K562 (cell line): ENCODE measurements at regions not wholly inside any gene's neighbourhood (a gene's known extent, or its start where the extent isn't known, plus 50 kb on each side); places are given as distances from the start of the nearest gene placed in this dataset.
A peak's percentile ranks its signal among the peaks of the same experiment; 100 is the strongest.

Experiments
- ATAC-seq: fragments of 200-7000 bp; cut with Tn5 transposase; 3 replicates; pipeline ENCODE4 v1.9.1; 2020; ENCODE audit warnings: moderate library complexity
- BruUV-seq: library from RNA; stranded (reverse); fragments of 400-500 nt; replicated peaks from 2 replicates; lab custom pipeline; 2021; lab: Mats Ljungman, UMichigan
- CTCF ChIA-PET: fragments of 300-600 bp; formaldehyde crosslinking; extraction: SDS; loops from one replicate; lab custom pipeline; 2021; ENCODE audit warnings: low intra/inter-chr PET ratio; lab: Yijun Ruan, JAX
- POLR2A ChIA-PET: fragments of 300-600, 350-650 bp; sonication (Branson Sonifier 250); formaldehyde crosslinking; extraction: SDS; loops from one replicate; lab custom pipeline; 2021; ENCODE audit warnings: antibody characterized with exemption, inconsistent platforms; lab: Yijun Ruan, JAX
- DNase-seq, 4 experiments: peaks; one replicate each; pipeline versions ENCODE4 v3.0.0 to v3.0.0-alpha.2; 2011 to 2018; ENCODE audit warnings: low spot score in 3 of 4, mixed read lengths in 3 of 4; ENCODE audit errors: extremely low read depth in 1 of 4
- FAIRE-seq: peaks from 2 replicates; lab custom pipeline; 2011; peaks lifted over from hg19 to GRCh38; lab: Jason Lieb, UNC
- H2AFZ ChIP-seq: 2 replicates; pipeline ENCODE4 v1.6.0; 2011; ENCODE audit warnings: low read depth, low read length, control low read depth, inconsistent platforms
- H3K27ac ChIP-seq: fragments of 200-600 bp; 3 replicates; pipeline ENCODE4 v1.8.0; 2011; ENCODE audit warnings: low read depth, mild to moderate bottlenecking, control low read depth, inconsistent platforms, low read length, moderate library complexity, mixed read lengths; ENCODE audit errors: extremely low read depth
- H3K27me3 ChIP-seq, 2 experiments: fragments of 300-600 bp in 1 of 2; 2 replicates in 1 of 2; 3 replicates in 1 of 2; pipeline versions ENCODE4 v1.6.0 to v1.8.0; 2011; ENCODE audit warnings: inconsistent platforms in 2 of 2, low read length in 2 of 2, mild to moderate bottlenecking in 1 of 2, mixed read lengths in 1 of 2, moderate library complexity in 1 of 2; ENCODE audit not compliant: control insufficient read depth in 2 of 2, insufficient read depth in 2 of 2
- H3K36me3 ChIP-seq: fragments of 300-600 bp; 3 replicates; pipeline ENCODE4 v1.8.0; 2011; ENCODE audit warnings: mild to moderate bottlenecking, low read length, inconsistent platforms; ENCODE audit not compliant: control insufficient read depth, insufficient read depth
- H3K4me1 ChIP-seq, 2 experiments: fragments of 200-600 bp in 1 of 2; replicated peaks in 1 of 2; 2 replicates in 1 of 2; 3 replicates in 1 of 2; pipeline versions ENCODE4 v1.5.1 to v1.8.0; 2011; ENCODE audit warnings: inconsistent platforms in 2 of 2, low read length in 2 of 2, mild to moderate bottlenecking in 1 of 2, mixed read lengths in 1 of 2, moderate library complexity in 1 of 2; ENCODE audit not compliant: control insufficient read depth in 2 of 2, insufficient read depth in 2 of 2
- H3K4me2 ChIP-seq: 2 replicates; pipeline ENCODE4 v1.6.1; 2011; ENCODE audit warnings: low read length, control low read depth, inconsistent platforms, mixed read lengths; ENCODE audit not compliant: insufficient read depth
- H3K4me3 ChIP-seq: fragments of 200-600 bp; sonication (generic), shearing (Covaris generic); 2 replicates; pipeline ENCODE4 v1.5.1; 2016; ENCODE audit warnings: control low read depth, inconsistent platforms
- H3K79me2 ChIP-seq: fragments of 200-600 bp; 3 replicates; pipeline ENCODE4 v1.8.0; 2011; ENCODE audit warnings: low read length, inconsistent platforms; ENCODE audit not compliant: control insufficient read depth, insufficient read depth
- H3K9ac ChIP-seq, 2 experiments: 2 replicates each; pipeline versions ENCODE4 v1.6.0 to v1.6.1; 2011; ENCODE audit warnings: low read depth in 2 of 2, low read length in 2 of 2, control low read depth in 1 of 2, inconsistent platforms in 1 of 2, mild to moderate bottlenecking in 1 of 2, mixed read lengths in 1 of 2; ENCODE audit not compliant: insufficient read depth in 1 of 2
- H3K9me1 ChIP-seq: one replicate; pipeline ENCODE4 v1.6.0; 2011; ENCODE audit warnings: inconsistent platforms, mild to moderate bottlenecking, low read length, moderate library complexity; ENCODE audit not compliant: control insufficient read depth, insufficient read depth
- H3K9me3 ChIP-seq: replicated peaks from 2 replicates; pipeline ENCODE4 v1.5.1; 2011; ENCODE audit warnings: low read depth, low read length, inconsistent platforms; ENCODE audit not compliant: control insufficient read depth, insufficient read depth
- H4K20me1 ChIP-seq: replicated peaks from 2 replicates; pipeline ENCODE4 v1.6.1; 2011; ENCODE audit warnings: low read length, inconsistent platforms, mixed read lengths; ENCODE audit not compliant: control insufficient read depth, insufficient read depth
- PRMT5 ChIP-seq: sonication (generic); formaldehyde crosslinking; IDR thresholded peaks from 2 replicates; pipeline ENCODE4 v1.5.0; 2020; ENCODE audit warnings: missing genetic modification reagents
- RBM25 ChIP-seq: fragments of 200-400 bp; formaldehyde crosslinking; IDR thresholded peaks from 2 replicates; pipeline ENCODE4 v1.6.1; 2018; ENCODE audit warnings: low read length, low read depth, moderate library complexity; ENCODE audit not compliant: severe bottlenecking
- REST ChIP-seq, 2 experiments: fragments of 450-650 bp; formaldehyde crosslinking in 1 of 2; IDR thresholded peaks; 2 replicates each; pipeline versions ENCODE4 v1.4.0 to v1.6.1; 2014 to 2020; ENCODE audit warnings: mild to moderate bottlenecking in 2 of 2, borderline replicate concordance in 1 of 2, low read depth in 1 of 2
- TRIM28 ChIP-seq: fragments of 450-650 bp; IDR thresholded peaks from 2 replicates; pipeline ENCODE4 v1.6.1; 2017
- ZNF184 ChIP-seq: sonication (generic); formaldehyde crosslinking; IDR thresholded peaks from 2 replicates; pipeline ENCODE4 v1.5.0; 2020; ENCODE audit warnings: missing genetic modification reagents
- WGBS: fragments of 100-300 bp; shearing (Covaris generic); methylation state at CpG from one replicate; pipeline ENCODE4 v1.1.6; 2016; ENCODE audit warnings: low coverage, mixed read lengths; ENCODE audit not compliant: insufficient coverage; ENCODE audit errors: missing lambda C conversion rate; 5-methylcytosine and 5-hydroxymethylcytosine counted together
- in situ Hi-C: fragments of 300-500 bp; cut with MboI; formaldehyde crosslinking; loops from 4 replicates; pipeline ENCODE4 v1.15.0; 2018; ENCODE audit warnings: inconsistent platforms, mixed read lengths
- intact Hi-C: fragments of 100-400 bp; cut with micrococcal nuclease; formaldehyde crosslinking; loops from 2 replicates; pipeline ENCODE4 v1.14.2; 2022
- TF ChIP-seq, protein P1 (sequence below): fragments of 450-650 bp; formaldehyde crosslinking; IDR thresholded peaks from 2 replicates; pipeline ENCODE4 v1.4.0; 2022; ENCODE audit warnings: missing genetic modification characterization

DNA sequence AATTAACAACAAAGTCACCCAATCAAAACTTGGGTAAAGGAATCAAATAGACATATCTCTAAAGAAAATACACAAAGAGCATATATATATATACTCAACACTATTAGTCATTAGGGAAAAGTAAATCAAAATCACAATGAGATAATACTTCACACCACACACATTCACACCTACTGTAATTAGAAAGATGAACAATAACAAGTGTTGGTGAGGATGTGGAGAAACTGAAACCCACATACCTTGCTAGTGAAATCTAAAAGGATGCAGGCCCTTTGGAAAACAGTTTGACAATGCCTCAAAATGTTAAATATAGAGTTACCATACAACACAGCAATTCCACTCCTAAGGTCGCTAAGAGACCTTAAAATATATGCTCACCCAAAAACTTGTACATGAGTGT, 177.1 kb downstream of the ANKRD60 start:
- H3K4me2 ChIP-seq = no peak overlapping the region
- intact Hi-C loops = no loop called here
- DNase-seq = no peak
- no TSS peak for BruUV-seq
- WGBS = 0% methylated on average over 1 of the region's 1 CpG
- H4K20me1 ChIP-seq = no peaks in the 10 kb centered on the region
- CTCF ChIA-PET = no interaction called here
- no peaks in the 10 kb centered on the region for H3K9me1 ChIP-seq
- no peaks in the 10 kb centered on the region for H3K36me3 ChIP-seq
- no peak for ATAC-seq
- peaks cover 0 to 12% of the 10 kb centered on the region in 2 experiments; a peak in 2 of 5 replicates for H3K27me3 ChIP-seq
- in situ Hi-C loops = no loop called here
- H2AFZ ChIP-seq = no peak overlapping the region
- POLR2A ChIA-PET = no interaction called here
- TF ChIP-seq TRIM28 = 0 out of 2 replicates have a peak, but pooled peaks have one; percentile 26
- TF ChIP-seq, protein P1, sequence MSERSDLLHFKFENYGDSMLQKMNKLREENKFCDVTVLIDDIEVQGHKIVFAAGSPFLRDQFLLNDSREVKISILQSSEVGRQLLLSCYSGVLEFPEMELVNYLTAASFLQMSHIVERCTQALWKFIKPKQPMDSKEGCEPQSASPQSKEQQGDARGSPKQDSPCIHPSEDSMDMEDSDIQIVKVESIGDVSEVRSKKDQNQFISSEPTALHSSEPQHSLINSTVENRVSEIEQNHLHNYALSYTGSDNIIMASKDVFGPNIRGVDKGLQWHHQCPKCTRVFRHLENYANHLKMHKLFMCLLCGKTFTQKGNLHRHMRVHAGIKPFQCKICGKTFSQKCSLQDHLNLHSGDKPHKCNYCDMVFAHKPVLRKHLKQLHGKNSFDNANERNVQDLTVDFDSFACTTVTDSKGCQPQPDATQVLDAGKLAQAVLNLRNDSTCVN (CRISPR knock-in tag) = no peak
- TF ChIP-seq RBM25 = peak; percentile 84
- peak; percentile 90 for TF ChIP-seq ZNF184 (CRISPR knock-in tag)
- peak; percentile 15 for FAIRE-seq
- no peaks in the 10 kb centered on the region for H3K4me1 ChIP-seq
- H3K9ac ChIP-seq = no peak overlapping the region
- no peak overlapping the region for H3K4me3 ChIP-seq
- no peaks in the 10 kb centered on the region for H3K9me3 ChIP-seq
- H3K79me2 ChIP-seq = no peaks in the 10 kb centered on the region
- no peak overlapping the region for H3K27ac ChIP-seq

GRCh38 chr20:58048096-58048702, 180.3 kb downstream of the ANKRD60 start:
- Histone ChIP-seq H3K9ac (no peak overlapping the region), H3K4me2 (no peak overlapping the region), H4K20me1 (no peaks in the 10 kb centered on the region), H3K27ac (no peak overlapping the region), H3K27me3 (peaks cover 0 to 8% of the 10 kb centered on the region in 2 experiments; a peak in 2 of 5 replicates), H3K9me1 (no peaks in the 10 kb centered on the region), H2AFZ (no peak overlapping the region), H3K36me3 (no peaks in the 10 kb centered on the region), H3K4me3 (no peak overlapping the region), H3K4me1 (no peaks in the 10 kb centered on the region), H3K9me3 (no peaks in the 10 kb centered on the region), H3K79me2 (no peaks in the 10 kb centered on the region)
- FAIRE-seq (no peak), ATAC-seq (no peak), DNase-seq (peak; percentile 17 to 40 (median 26))
- in situ Hi-C loops = no loop called here
- CTCF ChIA-PET = no interaction called here
- no TSS peak for BruUV-seq
- WGBS = 3% methylated on average over 3 of the region's 3 CpGs
- intact Hi-C loops = no loop called here
- POLR2A ChIA-PET = interaction anchor here (0.6 to 0.8 kb wide), 2 partner anchors 10 to 379 kb away, joined by 3 to 4 read pairs; no protein-coding TSS in a partner anchor
- TF ChIP-seq PRMT5 (CRISPR knock-in tag) = peak; percentile 55; the same call in 1 of the 2 replicates
- TF ChIP-seq REST (IDR thresholded peaks at IDR 0.05; ENCODE audit: borderline replicate concordance) = peak; percentile 98
- peak; percentile 91 for TF ChIP-seq REST (CRISPR knock-in tag; IDR thresholded peaks at IDR 0.05; ENCODE audit: low read depth)
